Tibial artery (tissue), 4 donors: ENCODE measurements at regions not wholly inside any gene's neighbourhood (a gene's known extent, or its start where the extent isn't known, plus 50 kb on each side); places are given as distances from the start of the nearest gene placed in this dataset.
A peak's percentile ranks its signal among the peaks of the same experiment; 100 is the strongest.

Experiments used
- DNase-seq, 2 donors: peaks; one replicate each; pipeline ENCODE4 v3.0.0-alpha.2; 2019
- H3K27ac ChIP-seq, 2 donors: fragments of 200-600 bp; sonication (generic) in 1 of 2; 1 replicate in 1 of 2; 2 replicates in 1 of 2; pipeline ENCODE4 v1.5.1; 2018 to 2019; ENCODE audit warnings: mild to moderate bottlenecking in 1 of 2
- H3K27me3 ChIP-seq, 2 donors: fragments of 200-600 bp; sonication (generic) in 1 of 2; one replicate each; pipeline versions ENCODE4 v1.5.1 to v1.6.0; 2016 to 2019
- H3K36me3 ChIP-seq, 3 donors: fragments of 200-600 bp; sonication (generic) in 2 of 3; one replicate each; pipeline ENCODE4 v1.5.1; 2016 to 2019; ENCODE audit warnings: mild to moderate bottlenecking in 2 of 3
- H3K4me1 ChIP-seq, 4 donors: fragments of 200-600 bp; sonication (generic) in 2 of 4; 1 replicate in 3 of 4; 2 replicates in 1 of 4; pipeline ENCODE4 v1.5.1; 2016 to 2019
- H3K4me3 ChIP-seq, 2 donors: fragments of 200-600 bp; sonication (generic) in 1 of 2; 1 replicate in 1 of 2; 2 replicates in 1 of 2; pipeline ENCODE4 v1.5.1; 2018 to 2019; ENCODE audit warnings: mild to moderate bottlenecking in 2 of 2
- H3K9me3 ChIP-seq, 3 donors: fragments of 200-600 bp; sonication (generic) in 1 of 3; one replicate each; pipeline ENCODE4 v1.5.1; 2016 to 2019
- CTCF ChIP-seq, 2 experiments: fragments of 200-600 bp in 1 of 2; fragments of 450-650 bp in 1 of 2; IDR thresholded peaks; one replicate each; pipeline ENCODE4 v1.5.1; 2017 to 2019; ENCODE audit warnings: antibody characterized with exemption in 2 of 2, mild to moderate bottlenecking in 1 of 2, moderate library complexity in 1 of 2
- intact Hi-C: fragments of 100-400 bp; cut with DNase I; formaldehyde crosslinking; loops from one replicate; pipeline ENCODE4 v1.15.0; 2023; ENCODE audit warnings: low total_unique reads

DNA sequence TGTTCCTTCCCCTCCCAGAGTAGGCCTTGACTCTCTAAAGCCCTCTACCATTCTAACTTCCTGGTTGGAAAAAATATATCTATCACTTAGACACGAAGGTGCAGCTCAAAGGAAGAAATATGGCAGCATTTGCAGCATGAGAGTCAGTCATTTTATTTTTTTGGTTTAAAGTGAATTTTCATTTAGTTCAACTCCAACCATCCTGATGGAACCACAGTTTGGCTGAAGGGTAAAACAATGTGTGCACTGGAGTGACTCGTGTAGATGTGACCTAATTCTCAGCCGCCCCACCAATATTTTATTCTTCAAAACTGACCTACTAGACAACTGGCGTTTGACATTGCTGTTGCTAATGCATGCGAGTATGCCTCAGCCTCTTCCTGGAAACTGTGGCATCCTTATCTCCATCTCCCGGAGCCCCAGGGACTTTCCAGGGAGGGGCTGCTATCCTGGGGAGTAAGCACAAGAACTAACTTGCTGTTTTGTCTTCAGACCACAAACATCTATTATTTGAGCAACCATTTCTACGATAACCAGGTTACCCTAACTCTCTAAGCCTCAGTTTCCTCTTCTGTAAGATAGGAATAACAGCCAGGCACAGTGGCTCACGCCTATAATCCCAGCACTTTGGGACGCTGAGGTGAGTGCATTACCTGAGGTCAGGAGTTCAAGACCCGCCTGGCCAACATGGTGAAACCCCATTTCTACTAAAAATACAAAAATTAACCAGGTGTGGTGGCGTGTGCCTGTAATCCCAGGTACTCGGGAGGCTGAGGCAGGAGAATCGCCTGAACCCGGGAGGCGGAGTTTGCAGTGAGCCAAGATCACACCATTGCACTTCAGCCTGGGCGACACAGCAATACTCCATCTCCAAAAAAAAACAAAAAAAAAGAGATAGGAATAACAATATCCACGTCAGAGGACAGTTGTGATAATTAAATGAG is 148.7 kb upstream of the JARID2 start:
- Histone ChIP-seq H3K27me3 (no peaks in the 10 kb centered on the region), H3K4me1 (no peaks in the 10 kb centered on the region), H3K27ac (no peak overlapping the region), H3K36me3 (no peaks in the 10 kb centered on the region), H3K4me3 (no peak overlapping the region), H3K9me3 (no peaks in the 10 kb centered on the region)
- TF ChIP-seq CTCF (IDR thresholded peaks at IDR 0.05) = no peak
- intact Hi-C loops = no loop called here
- DNase-seq = no peak

GRCh38 chr6:15101130-15101529 is 144.7 kb upstream of the JARID2 start:
- H3K4me3 ChIP-seq = no peak overlapping the region
- no peaks in the 10 kb centered on the region for H3K4me1 ChIP-seq
- no peak for TF ChIP-seq CTCF (IDR thresholded peaks at IDR 0.05)
- no peaks in the 10 kb centered on the region for H3K27me3 ChIP-seq
- no peaks in the 10 kb centered on the region for H3K36me3 ChIP-seq
- peaks cover 0 to 8% (median 0%) of the 10 kb centered on the region in 3 donors for H3K9me3 ChIP-seq
- intact Hi-C loops = no loop called here
- no peak for DNase-seq
- H3K27ac ChIP-seq = no peak overlapping the region

- no peak for TF ChIP-seq CTCF (IDR thresholded peaks at IDR 0.05)
- Histone ChIP-seq H3K36me3 (no peaks in the 10 kb centered on the region), H3K27me3 (no peaks in the 10 kb centered on the region), H3K4me1 (no peaks in the 10 kb centered on the region), H3K9me3 (peaks cover 0 to 11% (median 0%) of the 10 kb centered on the region in 3 donors), H3K4me3 (no peak overlapping the region), H3K27ac (no peak overlapping the region)
- intact Hi-C loops = no loop called here
- peak in 1 of 2 donors; percentile 28 for DNase-seq
Observed at GRCh38 chr6:15102241-15102640, 143.6 kb upstream of the JARID2 start.

DNA sequence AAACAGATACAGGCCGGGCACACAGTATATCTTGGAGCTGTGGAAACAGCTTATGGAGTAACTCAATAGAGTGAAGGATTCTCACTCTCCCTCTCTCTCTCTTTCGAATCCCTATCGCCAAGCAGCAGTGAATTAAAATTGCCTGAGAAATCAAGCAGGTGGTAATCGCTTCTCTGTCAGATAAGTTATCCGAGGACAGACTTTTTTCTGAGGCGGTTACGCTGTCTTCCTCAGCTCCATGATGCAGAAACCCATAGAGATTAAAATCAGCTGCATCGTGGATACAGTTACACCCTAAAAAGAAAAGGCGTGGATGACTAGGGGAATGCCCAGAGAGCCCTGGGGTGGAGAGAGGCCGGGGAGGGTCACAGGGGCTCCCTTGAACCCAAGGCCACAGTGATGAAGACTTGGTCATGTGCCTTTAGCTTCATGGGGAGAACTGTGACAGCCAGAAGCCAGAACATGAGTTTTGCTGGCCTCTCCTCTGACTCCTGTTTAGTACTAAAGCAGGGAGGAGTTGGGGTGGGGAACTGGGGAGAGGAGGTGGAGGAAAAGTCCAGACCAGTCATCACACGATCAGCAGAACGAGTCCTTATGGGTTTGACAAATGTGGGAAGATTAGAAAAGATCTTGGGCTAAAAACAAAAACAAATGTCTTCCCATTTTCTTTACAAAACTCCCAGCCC is 138.8 kb upstream of the JARID2 start:
- Histone ChIP-seq H3K27ac (no peak overlapping the region), H3K27me3 (no peaks in the 10 kb centered on the region), H3K36me3 (no peaks in the 10 kb centered on the region), H3K9me3 (peaks cover 0 to 11% (median 0%) of the 10 kb centered on the region in 3 donors), H3K4me3 (no peak overlapping the region), H3K4me1 (no peaks in the 10 kb centered on the region)
- no peak for TF ChIP-seq CTCF (IDR thresholded peaks at IDR 0.05)
- no peak for DNase-seq
- intact Hi-C loops = no loop called here

GRCh38 chr6:15107644-15108382 is 138.1 kb upstream of the JARID2 start:
- intact Hi-C loops = no loop called here
- no peaks in the 10 kb centered on the region for H3K27me3 ChIP-seq
- H3K27ac ChIP-seq = no peak overlapping the region
- DNase-seq = no peak
- H3K4me3 ChIP-seq = no peak overlapping the region
- TF ChIP-seq CTCF (IDR thresholded peaks at IDR 0.05) = no peak
- H3K9me3 ChIP-seq = peaks cover 0 to 11% (median 0%) of the 10 kb centered on the region in 3 donors
- no peaks in the 10 kb centered on the region for H3K4me1 ChIP-seq
- H3K36me3 ChIP-seq = no peaks in the 10 kb centered on the region
